Mucosa of rectum (tissue), 2 donors: ENCODE measurements at regions not wholly inside any gene's neighbourhood (a gene's known extent, or its start where the extent isn't known, plus 50 kb on each side); places are given as distances from the start of the nearest gene placed in this dataset.
"Not testable (repeated sequence)": the region's sequence is repeated elsewhere in the genome, so short reads cannot be mapped to it uniquely, and the experiment has no call there.

Source experiments
- H3K27ac ChIP-seq, 2 donors: one replicate each; pipeline ENCODE4 v1.7.0; 2013; ENCODE audit warnings: inconsistent platforms in 2 of 2, low read depth in 2 of 2, low read length in 2 of 2
- H3K27me3 ChIP-seq, 2 donors: one replicate each; pipeline ENCODE4 v1.7.0; 2013; ENCODE audit warnings: low read length in 2 of 2; ENCODE audit not compliant: control insufficient read depth in 2 of 2, insufficient read depth in 2 of 2
- H3K36me3 ChIP-seq, 2 donors: one replicate each; pipeline ENCODE4 v1.7.0; 2013; ENCODE audit warnings: low read length in 2 of 2; ENCODE audit not compliant: control insufficient read depth in 2 of 2, insufficient read depth in 2 of 2
- H3K4me1 ChIP-seq, 2 donors: one replicate each; pipeline ENCODE4 v1.7.0; 2013; ENCODE audit warnings: low read length in 2 of 2, mild to moderate bottlenecking in 1 of 2; ENCODE audit not compliant: control insufficient read depth in 2 of 2, insufficient read depth in 2 of 2
- H3K4me3 ChIP-seq, 2 donors: one replicate each; pipeline ENCODE4 v1.7.0; 2013; ENCODE audit warnings: low read length in 2 of 2
- H3K9ac ChIP-seq, 2 donors: one replicate each; pipeline ENCODE4 v1.7.0; 2013; ENCODE audit warnings: low read length in 2 of 2, low read depth in 1 of 2, mild to moderate bottlenecking in 1 of 2
- H3K9me3 ChIP-seq, 2 donors: one replicate each; pipeline ENCODE4 v1.7.0; 2013; ENCODE audit warnings: low read length in 2 of 2; ENCODE audit not compliant: control insufficient read depth in 2 of 2
- donor health status: healthy.
- donor health status: Normal muscosa, but diverticular disease.

- Histone ChIP-seq H3K4me3 (no peak overlapping the region), H3K4me1 (no peaks in the 10 kb centered on the region), H3K27ac (no peak overlapping the region), H3K27me3 (no peaks in the 10 kb centered on the region), H3K9ac (no peak overlapping the region), H3K36me3 (no peaks in the 10 kb centered on the region), H3K9me3 (peaks cover 0 to 3% of the 10 kb centered on the region in 2 donors)
These were observed 127.8 kb downstream of the GJA1 start for GRCh38 chr6:121563286-121563685.

GRCh38 chr6:121564529-121564928, 129.1 kb downstream of the GJA1 start:
- H3K9ac ChIP-seq, H3K36me3 ChIP-seq, H3K27ac ChIP-seq, H3K4me3 ChIP-seq, H3K27me3 ChIP-seq, H3K4me1 ChIP-seq, H3K9me3 ChIP-seq: not testable (repeated sequence)

GRCh38 chr6:121571455-121571854, 136.0 kb downstream of the GJA1 start:
- H3K9ac ChIP-seq = no peak overlapping the region
- no peaks in the 10 kb centered on the region for H3K27me3 ChIP-seq
- no peak overlapping the region for H3K4me3 ChIP-seq
- H3K4me1 ChIP-seq = no peaks in the 10 kb centered on the region
- no peak overlapping the region for H3K27ac ChIP-seq
- no peaks in the 10 kb centered on the region for H3K36me3 ChIP-seq
- no peaks in the 10 kb centered on the region for H3K9me3 ChIP-seq

GRCh38 chr6:121573481-121573880, 138.0 kb downstream of the GJA1 start:
- H3K27me3 ChIP-seq = no peaks in the 10 kb centered on the region
- H3K27ac ChIP-seq = no peak overlapping the region
- no peak overlapping the region for H3K9ac ChIP-seq
- H3K9me3 ChIP-seq = no peaks in the 10 kb centered on the region
- H3K36me3 ChIP-seq = no peaks in the 10 kb centered on the region
- H3K4me3 ChIP-seq = no peak overlapping the region
- no peaks in the 10 kb centered on the region for H3K4me1 ChIP-seq

- no peak overlapping the region for H3K4me3 ChIP-seq
- no peak overlapping the region for H3K27ac ChIP-seq
- no peaks in the 10 kb centered on the region for H3K36me3 ChIP-seq
- no peaks in the 10 kb centered on the region for H3K9me3 ChIP-seq
- no peaks in the 10 kb centered on the region for H3K4me1 ChIP-seq
- no peaks in the 10 kb centered on the region for H3K27me3 ChIP-seq
- H3K9ac ChIP-seq = no peak overlapping the region
These were observed 142.8 kb downstream of the GJA1 start for GRCh38 chr6:121578216-121578615.

GRCh38 chr6:121579478-121579877, 144.0 kb downstream of the GJA1 start:
- no peak overlapping the region for H3K4me3 ChIP-seq
- H3K27ac ChIP-seq = no peak overlapping the region
- H3K4me1 ChIP-seq = no peaks in the 10 kb centered on the region
- H3K9me3 ChIP-seq = no peaks in the 10 kb centered on the region
- no peak overlapping the region for H3K9ac ChIP-seq
- H3K27me3 ChIP-seq = no peaks in the 10 kb centered on the region
- H3K36me3 ChIP-seq = no peaks in the 10 kb centered on the region

GRCh38 chr6:121581327-121581726, 145.9 kb downstream of the GJA1 start:
- no peak overlapping the region for H3K4me3 ChIP-seq
- H3K36me3 ChIP-seq = no peaks in the 10 kb centered on the region
- H3K27me3 ChIP-seq = no peaks in the 10 kb centered on the region
- H3K27ac ChIP-seq = no peak overlapping the region
- H3K9ac ChIP-seq = no peak overlapping the region
- H3K4me1 ChIP-seq = no peaks in the 10 kb centered on the region
- H3K9me3 ChIP-seq = no peaks in the 10 kb centered on the region

GRCh38 chr6:121582262-121582661, 146.8 kb downstream of the GJA1 start:
- Histone ChIP-seq H3K36me3 (no peaks in the 10 kb centered on the region), H3K27me3 (no peaks in the 10 kb centered on the region), H3K27ac (no peak overlapping the region), H3K9ac (no peak overlapping the region), H3K9me3 (no peaks in the 10 kb centered on the region), H3K4me3 (no peak overlapping the region), H3K4me1 (no peaks in the 10 kb centered on the region)

GRCh38 chr6:121584586-121585369, 149.3 kb downstream of the GJA1 start:
- H3K4me1 ChIP-seq = no peaks in the 10 kb centered on the region
- no peak overlapping the region for H3K9ac ChIP-seq
- no peaks in the 10 kb centered on the region for H3K9me3 ChIP-seq
- no peaks in the 10 kb centered on the region for H3K27me3 ChIP-seq
- no peak overlapping the region for H3K27ac ChIP-seq
- no peaks in the 10 kb centered on the region for H3K36me3 ChIP-seq
- H3K4me3 ChIP-seq = no peak overlapping the region

- H3K27me3 ChIP-seq = no peaks in the 10 kb centered on the region
- no peak overlapping the region for H3K9ac ChIP-seq
- no peaks in the 10 kb centered on the region for H3K9me3 ChIP-seq
- H3K36me3 ChIP-seq = no peaks in the 10 kb centered on the region
- H3K4me1 ChIP-seq = no peaks in the 10 kb centered on the region
- H3K27ac ChIP-seq = no peak overlapping the region
- H3K4me3 ChIP-seq = no peak overlapping the region
These were observed 155.0 kb downstream of the GJA1 start for GRCh38 chr6:121590438-121590837.
